Stimulated activated CD4-positive, alpha-beta T cell treated with anti-CD3 and anti-CD28 coated beads, Interleukin-1b, Interleukin-23, amount 100 ng/mL, for 48 hours (primary cell): ENCODE measurements at regions not wholly inside any gene's neighbourhood (a gene's known extent, or its start where the extent isn't known, plus 50 kb on each side); places are given as distances from the start of the nearest gene placed in this dataset.
"Not testable (repeated sequence)": the region's sequence is repeated elsewhere in the genome, so short reads cannot be mapped to it uniquely, and the experiment has no call there.

Experiments
- DNase-seq: peaks from one replicate; pipeline ENCODE4 v3.0.0-alpha.2; 2020

DNA sequence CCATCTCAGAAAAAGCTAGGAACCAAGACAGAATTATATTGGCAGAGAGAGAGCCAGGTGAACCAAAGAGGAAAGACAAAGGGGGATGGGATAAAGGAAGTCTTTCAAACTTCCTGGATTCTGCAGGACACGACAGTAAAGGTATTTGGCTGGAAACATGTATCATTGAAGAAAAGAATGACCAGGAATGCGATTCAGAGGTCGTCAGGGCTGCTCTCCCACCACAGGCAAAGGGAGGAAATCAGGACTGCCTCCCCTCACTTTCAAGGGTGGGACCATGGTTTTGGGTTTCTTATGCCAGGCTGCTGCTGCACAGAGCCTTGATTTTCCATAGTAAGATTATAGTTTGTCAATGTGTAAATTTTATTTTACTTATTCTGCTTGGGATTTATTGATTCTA is 848.8 kb downstream of the BRINP3 start:
- DNase-seq: no peak

- no peak for DNase-seq
These were observed 844.0 kb downstream of the BRINP3 start for GRCh38 chr1:189633658-189634057.

GRCh38 chr1:189637041-189637440 is 840.6 kb downstream of the BRINP3 start:
- no peak for DNase-seq

GRCh38 chr1:189644156-189644555 is 833.5 kb downstream of the BRINP3 start:
- not testable (repeated sequence) for DNase-seq

DNA sequence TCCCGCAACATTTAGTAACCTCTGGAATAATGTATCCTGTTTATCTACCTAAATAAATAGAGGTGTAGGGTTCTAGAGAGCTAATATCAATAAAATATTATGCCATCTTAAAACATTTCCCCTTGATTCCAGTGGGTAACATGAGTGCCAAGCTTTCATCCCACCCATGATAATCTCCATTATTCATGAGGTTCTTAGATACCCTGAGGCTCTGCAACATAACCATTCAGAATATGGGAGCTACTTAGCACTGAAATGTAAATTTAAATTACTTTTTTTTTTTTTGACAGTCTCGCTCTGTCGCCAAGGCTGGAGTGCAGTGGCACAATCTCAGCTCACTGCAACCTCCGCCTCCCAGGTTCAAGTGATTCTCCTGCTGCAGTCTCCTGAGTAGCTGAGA is 832.7 kb downstream of the BRINP3 start:
- no peak for DNase-seq

DNA sequence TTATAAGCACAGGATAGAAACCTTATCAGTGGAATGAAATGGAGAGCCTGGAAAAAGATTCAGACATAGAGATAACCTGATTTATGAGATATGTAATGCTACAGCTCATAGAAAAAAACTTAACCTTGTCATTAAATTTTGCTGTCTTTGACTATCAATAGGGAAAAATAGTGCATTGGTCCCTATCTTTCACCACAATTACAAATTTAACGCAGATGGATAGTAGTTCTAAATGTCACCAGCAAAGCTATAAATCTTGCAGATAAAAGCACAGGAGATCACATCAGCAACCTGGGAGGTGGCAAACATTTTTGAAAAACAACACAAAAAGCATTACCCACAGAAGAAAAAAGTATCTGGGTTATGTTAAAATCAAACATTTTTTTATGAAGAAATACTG is 831.6 kb downstream of the BRINP3 start:
- no peak for DNase-seq

DNA sequence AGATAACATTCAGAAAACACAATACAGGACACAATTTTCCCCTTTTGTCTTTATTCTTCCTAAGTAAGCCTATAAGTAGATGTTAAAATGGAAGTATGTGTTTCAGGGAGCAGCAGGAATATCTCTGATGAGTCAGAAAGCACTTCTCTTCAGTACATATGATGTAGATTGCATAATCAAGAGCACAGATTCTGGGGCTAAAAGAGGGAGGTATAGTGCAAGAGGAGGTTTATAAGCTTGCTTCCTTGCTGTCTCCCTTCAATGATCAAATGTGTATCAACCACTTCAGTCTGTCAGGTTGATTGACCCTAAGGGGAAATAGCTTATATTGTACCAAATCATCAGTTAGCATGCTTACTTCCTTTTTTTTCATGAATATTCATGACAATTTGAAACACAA is 822.8 kb downstream of the BRINP3 start:
- DNase-seq: no peak

GRCh38 chr1:189656628-189657530 is 820.8 kb downstream of the BRINP3 start:
- no peak for DNase-seq

DNA sequence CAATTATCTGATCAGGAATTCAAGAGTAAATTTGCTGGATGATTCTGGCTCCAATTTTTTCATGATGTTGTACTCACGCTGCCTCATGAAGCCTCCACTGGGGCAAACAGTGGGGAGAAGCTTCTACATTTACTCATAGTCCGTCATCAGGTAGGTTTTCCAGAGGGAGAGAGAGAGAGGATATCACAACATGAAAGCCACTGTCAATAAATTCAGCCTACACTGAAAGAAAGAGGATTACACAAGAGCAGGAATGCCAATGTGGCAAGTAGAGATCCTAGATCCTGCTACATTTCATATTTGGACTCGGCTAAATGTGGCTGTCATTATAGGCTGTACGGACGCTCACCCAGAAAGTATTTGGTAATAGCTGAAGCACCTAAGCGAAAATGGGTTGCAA is 819.9 kb downstream of the BRINP3 start:
- no peak for DNase-seq

DNA sequence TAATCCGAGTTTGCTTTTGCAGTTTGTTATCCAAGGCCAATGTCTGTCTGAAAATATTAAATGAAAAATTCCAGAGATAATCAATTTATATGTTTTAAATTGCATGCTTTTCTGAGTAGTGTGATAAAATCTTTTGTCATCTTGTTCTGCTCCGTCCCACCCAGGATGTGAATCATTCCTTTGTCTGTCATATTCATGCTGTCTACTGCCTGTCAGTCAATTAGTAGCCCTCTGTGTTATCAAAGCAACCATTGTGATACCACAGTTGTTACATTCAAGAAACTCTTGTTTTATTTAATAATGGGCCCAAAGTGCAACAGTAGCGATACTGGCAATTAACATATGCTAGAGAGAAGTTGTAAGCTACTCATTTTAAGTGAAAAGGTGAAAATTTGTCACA is 819.3 kb downstream of the BRINP3 start:
- no peak for DNase-seq

DNA sequence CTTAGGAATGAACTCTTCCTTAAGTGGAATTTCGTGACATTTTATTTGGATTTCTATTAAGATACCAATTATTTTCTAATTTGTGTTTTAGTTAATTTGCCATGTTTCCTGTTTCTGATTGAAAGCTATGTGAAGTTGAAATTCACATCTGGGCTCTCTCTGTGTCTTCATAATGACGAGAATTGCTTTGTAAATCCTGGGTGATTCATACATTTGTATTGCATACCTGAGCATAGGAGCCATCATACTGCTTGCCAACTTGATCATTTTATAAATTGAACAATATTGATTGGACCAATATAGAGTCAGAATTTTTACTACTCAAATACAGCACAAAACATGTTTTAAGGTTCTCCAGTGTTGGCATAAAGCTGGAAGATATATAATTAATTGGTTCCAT is 817.9 kb downstream of the BRINP3 start:
- no peak for DNase-seq

- no peak for DNase-seq
These were observed 815.5 kb downstream of the BRINP3 start for GRCh38 chr1:189662190-189662589.

- DNase-seq: no peak
These were observed 807.8 kb downstream of the BRINP3 start for GRCh38 chr1:189669846-189670245.

DNA sequence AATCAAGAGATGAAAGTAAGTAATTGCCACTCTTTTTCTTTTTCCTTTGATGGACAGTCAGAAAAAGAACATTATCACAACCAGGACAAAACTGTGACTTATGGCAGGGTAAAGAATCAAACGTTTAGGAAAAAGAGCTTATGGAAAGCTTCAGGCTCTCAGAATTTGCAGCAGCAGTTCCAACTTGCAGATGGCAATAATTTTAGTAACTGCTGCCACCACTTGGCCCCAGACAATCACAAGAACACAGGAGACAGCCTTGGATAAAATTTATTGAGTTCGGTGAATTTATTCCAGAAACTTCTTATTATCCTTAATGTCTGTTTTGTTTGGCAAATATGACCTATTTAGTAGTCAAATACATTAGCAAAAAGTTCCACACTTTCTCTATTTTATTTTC is 804.4 kb downstream of the BRINP3 start:
- DNase-seq: no peak

GRCh38 chr1:189675712-189676244 is 801.9 kb downstream of the BRINP3 start:
- no peak for DNase-seq

DNA sequence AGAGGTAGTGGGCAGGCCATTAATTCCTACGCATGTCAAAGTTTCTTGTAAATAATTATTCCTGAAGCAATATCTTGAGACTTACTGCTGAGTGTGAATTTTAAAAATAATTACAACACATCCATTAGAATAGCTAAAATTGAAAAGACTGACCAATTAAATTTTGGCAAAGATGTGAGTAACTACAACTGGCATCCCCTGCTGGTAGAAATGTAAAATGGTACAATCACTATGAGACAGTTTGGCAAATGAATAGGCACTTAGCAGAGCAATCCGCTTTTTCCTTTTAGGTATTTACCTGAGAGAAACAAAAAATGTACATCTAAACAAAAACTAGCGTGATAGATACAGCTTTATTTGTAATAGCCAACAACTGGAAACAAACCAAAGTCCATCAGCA is 798.9 kb downstream of the BRINP3 start:
- DNase-seq: no peak

DNA sequence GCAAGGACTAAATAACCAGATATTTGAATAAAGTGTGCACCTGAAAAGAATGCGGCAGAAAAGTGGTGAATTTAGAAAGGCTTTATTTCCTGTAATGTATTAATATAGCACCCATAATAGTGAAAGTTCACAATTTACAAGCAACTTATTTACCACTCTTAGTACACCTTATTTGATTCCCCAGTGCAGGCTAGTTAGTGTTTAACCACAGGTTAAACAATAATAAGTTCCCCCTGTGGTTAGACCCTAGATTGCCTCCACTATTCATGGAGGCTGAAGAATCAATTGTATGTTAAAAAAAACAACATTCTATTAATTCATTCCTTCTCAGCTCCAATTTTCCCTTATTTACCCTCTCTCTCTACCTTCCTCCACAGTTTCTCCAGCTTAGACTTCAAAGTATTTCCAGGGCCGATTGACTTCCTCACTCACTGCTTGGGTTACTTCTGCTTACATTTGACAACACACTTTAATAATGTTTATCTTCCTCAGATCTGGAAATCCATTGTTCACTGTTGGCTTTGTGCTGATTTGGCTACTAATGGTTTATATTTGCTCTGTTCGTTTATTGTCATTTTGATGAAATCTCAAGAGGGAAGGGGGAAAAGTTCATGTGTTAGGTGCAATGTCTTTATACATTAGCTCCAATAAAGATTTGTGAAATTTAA is 796.3 kb downstream of the BRINP3 start:
- DNase-seq: no peak

GRCh38 chr1:189682591-189682990 is 795.1 kb downstream of the BRINP3 start:
- DNase-seq: no peak

DNA sequence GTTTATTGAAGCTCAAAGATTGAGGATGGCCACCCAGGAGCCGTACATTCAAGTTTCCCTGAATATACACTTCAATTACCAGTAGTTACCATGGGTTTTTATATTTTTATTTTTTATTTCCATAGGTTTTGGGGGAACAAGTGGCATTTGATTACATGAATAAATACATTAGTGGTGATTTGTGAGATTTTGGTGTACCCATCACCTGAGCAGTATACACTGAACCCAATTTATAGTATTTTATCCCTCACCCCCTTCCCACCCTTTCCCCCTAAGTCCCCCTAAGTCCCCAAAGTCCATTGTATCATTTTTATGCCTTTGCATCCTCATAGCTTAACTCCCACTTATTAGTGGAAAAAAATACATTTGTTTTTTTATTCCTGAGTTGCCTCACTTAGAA is 791.4 kb downstream of the BRINP3 start:
- DNase-seq: no peak

DNA sequence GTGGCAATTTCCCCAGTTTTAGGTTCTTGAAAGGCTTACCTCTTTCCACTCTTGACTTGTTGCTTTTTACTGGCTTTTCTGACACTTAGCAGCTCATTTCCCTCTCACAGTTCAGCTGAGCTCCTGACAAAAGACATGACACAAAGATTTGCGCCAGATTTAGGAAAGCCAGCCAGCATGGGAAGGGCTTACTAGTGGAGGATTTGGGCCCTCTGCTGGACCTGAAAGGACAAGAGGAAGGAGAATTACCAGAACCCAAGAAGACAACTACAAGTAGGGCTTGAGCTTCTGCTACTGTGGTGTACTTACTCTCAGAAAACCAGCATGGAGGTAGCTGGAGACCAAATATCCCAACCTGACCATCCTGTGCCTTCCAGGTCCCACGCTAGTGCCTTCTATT is 784.5 kb downstream of the BRINP3 start:
- no peak for DNase-seq

GRCh38 chr1:189696297-189696696 is 781.4 kb downstream of the BRINP3 start:
- DNase-seq: no peak

- DNase-seq: no peak
These were observed 780.6 kb downstream of the BRINP3 start for GRCh38 chr1:189697113-189697512.

DNA sequence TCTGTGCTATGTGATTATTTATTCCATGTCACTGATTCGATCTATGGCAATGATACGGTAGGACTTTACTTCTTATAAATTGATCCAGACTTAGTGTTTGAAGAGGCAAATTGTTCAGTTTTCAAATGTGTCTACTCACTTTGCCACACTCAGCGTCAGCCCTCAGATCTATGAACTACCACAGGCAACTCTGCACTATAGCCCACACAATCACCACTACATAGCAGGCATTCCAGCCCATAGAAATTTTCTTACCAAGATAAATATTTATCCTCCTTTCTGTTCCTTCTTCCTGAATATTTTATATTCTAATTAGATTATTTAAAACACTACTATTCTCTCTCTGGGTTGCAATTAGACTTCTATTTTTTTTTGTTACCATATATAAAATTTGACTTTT is 776.1 kb downstream of the BRINP3 start:
- DNase-seq: no peak

GRCh38 chr1:189706594-189706993 is 771.1 kb downstream of the BRINP3 start:
- no peak for DNase-seq
